ENCODE measurements at regions not wholly inside any gene's neighbourhood (a gene's known extent, or its start where the extent isn't known, plus 50 kb on each side); places are given as distances from the start of the nearest gene placed in this dataset.
"Not testable (repeated sequence)": the region's sequence is repeated elsewhere in the genome, so short reads cannot be mapped to it uniquely, and the experiment has no call there.

- H3K27ac ChIP-seq = no peak overlapping the region
- H3K4me3 ChIP-seq = no peak overlapping the region
- H3K4me1 ChIP-seq = peaks cover 0 to 8% of the 10 kb centered on the region in 2 donors
- H3K9me3 ChIP-seq = no peaks in the 10 kb centered on the region
- no peaks in the 10 kb centered on the region for H3K27me3 ChIP-seq
- no peak for DNase-seq (ENCODE audit: low spot score in 2 of 2)
- intact Hi-C loops (cut with DNase I) = no loop called here
- H3K36me3 ChIP-seq = no peaks in the 10 kb centered on the region
- no peak for TF ChIP-seq CTCF (IDR thresholded peaks at IDR 0.05)
These were observed 88.4 kb upstream of the TEAD1 start for GRCh38 chr11:12585861-12586260.

DNA sequence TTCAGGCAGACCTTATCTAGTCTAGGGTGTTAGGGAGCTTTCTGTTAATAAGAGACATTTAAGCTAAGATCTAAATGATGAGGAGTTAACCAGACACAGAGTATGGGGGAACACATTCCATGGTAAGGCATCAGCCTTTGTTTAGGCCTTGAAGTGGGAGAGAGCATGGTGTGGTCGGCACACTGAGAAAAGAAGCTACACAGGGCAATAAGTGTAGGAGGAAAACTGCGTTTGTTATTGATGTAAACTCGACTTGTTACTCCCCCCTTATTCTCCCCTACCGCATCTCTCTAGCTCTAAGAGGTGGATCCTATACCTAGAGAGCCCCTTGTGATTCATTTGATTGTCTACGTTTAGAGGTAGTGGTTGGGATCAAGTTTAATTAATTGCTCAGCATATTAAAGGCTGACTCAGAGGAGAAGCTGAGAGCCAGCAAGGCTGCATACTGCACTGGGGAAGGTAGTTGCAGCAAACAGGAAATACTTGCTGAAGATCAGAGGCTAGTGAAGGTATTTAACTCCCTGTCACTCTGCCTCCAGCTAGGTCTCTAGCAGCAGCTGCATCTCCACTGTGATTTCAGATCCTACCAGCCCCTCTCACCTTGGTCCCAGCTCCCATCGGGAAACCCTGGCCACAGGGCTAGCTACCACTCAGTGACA, 86.8 kb upstream of the TEAD1 start:
- H3K27ac ChIP-seq = no peak overlapping the region
- no peaks in the 10 kb centered on the region for H3K36me3 ChIP-seq
- peaks cover 0 to 8% of the 10 kb centered on the region in 2 donors for H3K4me1 ChIP-seq
- no peaks in the 10 kb centered on the region for H3K27me3 ChIP-seq
- intact Hi-C loops (cut with DNase I) = no loop called here
- TF ChIP-seq CTCF (IDR thresholded peaks at IDR 0.05) = no peak
- no peaks in the 10 kb centered on the region for H3K9me3 ChIP-seq
- H3K4me3 ChIP-seq = no peak overlapping the region
- DNase-seq (ENCODE audit: low spot score in 2 of 2) = no peak

DNA sequence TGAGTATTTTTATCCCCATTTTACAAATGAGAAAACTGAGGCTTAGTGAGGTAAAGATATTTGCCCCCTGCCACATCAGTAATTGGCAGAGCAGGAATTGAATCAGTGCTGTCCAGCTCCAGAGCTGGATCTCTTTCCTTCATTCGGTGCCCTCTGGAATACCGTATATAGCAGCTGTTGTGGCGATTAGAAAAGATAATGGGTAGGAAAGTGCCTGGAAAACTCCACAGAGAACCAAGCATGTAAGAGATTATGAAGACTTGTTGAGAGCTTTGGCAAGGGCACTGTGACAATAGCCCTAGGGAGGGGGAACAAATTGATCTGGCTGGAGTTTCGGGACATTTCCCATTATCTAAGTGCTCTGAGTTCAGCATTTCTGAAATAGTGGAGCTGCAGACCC, 82.5 kb upstream of the TEAD1 start:
- TF ChIP-seq CTCF (IDR thresholded peaks at IDR 0.05) = no peak
- no peaks in the 10 kb centered on the region for H3K27me3 ChIP-seq
- H3K36me3 ChIP-seq = no peaks in the 10 kb centered on the region
- DNase-seq (ENCODE audit: low spot score in 2 of 2) = no peak
- no peak overlapping the region for H3K27ac ChIP-seq
- intact Hi-C loops (cut with DNase I) = no loop called here
- H3K4me1 ChIP-seq = no peaks in the 10 kb centered on the region
- no peak overlapping the region for H3K4me3 ChIP-seq
- H3K9me3 ChIP-seq = no peaks in the 10 kb centered on the region

DNA sequence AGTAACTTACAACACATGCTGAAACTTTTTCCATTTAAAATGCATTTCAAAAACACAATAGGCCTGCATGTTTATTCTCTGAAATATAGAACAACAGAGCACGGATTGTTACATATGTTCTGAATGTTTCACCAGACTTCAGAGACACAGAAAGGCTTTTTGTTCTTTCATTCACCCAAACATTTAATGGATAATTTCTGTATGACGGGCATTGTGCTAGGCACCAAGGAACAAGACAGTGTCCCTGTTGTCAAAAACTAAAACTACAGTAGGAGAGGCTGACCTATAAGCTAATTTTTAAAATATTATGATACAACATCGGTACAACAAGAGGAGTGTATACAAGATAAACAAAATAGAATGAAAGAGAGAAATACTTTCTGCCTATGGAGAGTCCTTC, 81.9 kb upstream of the TEAD1 start:
- no peaks in the 10 kb centered on the region for H3K4me1 ChIP-seq

DNA sequence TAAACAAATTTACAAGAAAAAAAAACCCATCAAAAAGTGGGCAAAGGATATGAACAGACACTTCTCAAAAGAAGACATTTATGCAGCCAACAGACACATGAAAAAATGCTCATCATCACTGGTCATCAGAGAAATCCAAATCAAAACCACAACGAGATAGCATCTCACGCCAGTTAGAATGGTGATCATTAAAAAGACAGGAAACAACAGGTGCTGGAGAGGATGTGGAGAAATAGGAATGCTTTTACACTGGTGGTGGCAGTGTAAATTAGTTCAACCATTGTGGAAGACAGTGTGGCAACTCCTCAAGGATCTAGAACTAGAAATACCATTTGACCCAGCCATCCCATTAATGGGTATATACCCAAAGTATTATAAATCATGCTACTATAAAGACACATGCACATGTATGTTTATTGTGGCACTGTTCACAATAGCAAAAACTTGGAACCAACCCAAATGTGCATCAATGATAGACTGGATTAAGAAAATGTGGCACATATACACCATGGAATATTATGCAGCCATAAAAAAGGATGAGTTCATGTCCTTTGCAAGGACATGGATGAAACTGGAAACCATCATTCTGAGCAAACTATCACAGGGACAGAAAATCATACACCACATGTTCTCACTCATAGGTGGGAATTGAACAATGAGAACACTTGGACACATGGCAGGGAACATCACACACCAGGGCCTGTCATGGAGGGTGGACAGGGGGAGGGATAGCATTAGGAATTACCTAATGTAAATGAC, 79.0 kb upstream of the TEAD1 start:
- H3K4me3 ChIP-seq; intact Hi-C loops (cut with DNase I); H3K36me3 ChIP-seq; H3K9me3 ChIP-seq; H3K4me1 ChIP-seq; H3K27ac ChIP-seq; H3K27me3 ChIP-seq; DNase-seq (ENCODE audit: low spot score in 2 of 2): not testable (repeated sequence)

More for the DNA sequence above, 81.9 kb upstream of the TEAD1 start:
- no peak overlapping the region for H3K27ac ChIP-seq
- no peaks in the 10 kb centered on the region for H3K27me3 ChIP-seq
- no peaks in the 10 kb centered on the region for H3K36me3 ChIP-seq
- no peak overlapping the region for H3K4me3 ChIP-seq
- TF ChIP-seq CTCF (IDR thresholded peaks at IDR 0.05) = no peak
- intact Hi-C loops (cut with DNase I) = no loop called here
- DNase-seq (ENCODE audit: low spot score in 2 of 2) = no peak
- no peaks in the 10 kb centered on the region for H3K9me3 ChIP-seq
